ENCODE measurements at regions not wholly inside any gene's neighbourhood (a gene's known extent, or its start where the extent isn't known, plus 50 kb on each side); places are given as distances from the start of the nearest gene placed in this dataset.

- Histone ChIP-seq H2BK15ac (ENCODE audit: low read length) (no peak overlapping the region), H3K9ac (replicated peaks in 1 of 4; ENCODE audit: extremely low read depth in 1 of 4, low read depth in 3 of 4, low read length in 3 of 4) (no peak overlapping the region), H4K8ac (ENCODE audit: extremely low read depth, insufficient read depth, low read length) (no peak overlapping the region), H3K27ac (ENCODE audit: low read depth, low read length) (no peak overlapping the region), H3K4me2 (ENCODE audit: insufficient read depth in 1 of 2, low read depth in 2 of 2, low read length in 2 of 2) (no peak overlapping the region), H2BK20ac (ENCODE audit: low read length) (no peak overlapping the region), H3K4me3 (ENCODE audit: extremely low read depth in 1 of 4, insufficient read depth in 2 of 4, low read depth in 3 of 4, low read length in 4 of 4) (no peak overlapping the region), H3K14ac (ENCODE audit: insufficient read length) (no peak overlapping the region), H3K27me3 (replicated peaks in 1 of 4; ENCODE audit: control insufficient read depth in 3 of 4, extremely low read depth in 1 of 4, insufficient read depth in 3 of 4, low read length in 3 of 4) (no peaks in the 10 kb centered on the region), H3K18ac (ENCODE audit: extremely low read depth, low read length) (no peak overlapping the region), H3K23ac (ENCODE audit: insufficient read length) (no peak overlapping the region), H3K36me3 (ENCODE audit: control insufficient read depth in 2 of 4, insufficient read depth in 4 of 4, low read length in 3 of 4) (no peaks in the 10 kb centered on the region), H3K79me2 (ENCODE audit: control insufficient read depth in 1 of 2, insufficient read depth in 2 of 2, low read length in 2 of 2) (no peaks in the 10 kb centered on the region), H3K23me2 (ENCODE audit: low read depth, low read length) (no peaks in the 10 kb centered on the region), H3K56ac (replicated peaks; ENCODE audit: insufficient read length, low read depth, low read length) (no peak overlapping the region), H4K91ac (replicated peaks; ENCODE audit: insufficient read length, low read length) (no peak overlapping the region), H2BK5ac (ENCODE audit: low read depth, low read length) (no peak overlapping the region), H3K9me3 (ENCODE audit: insufficient read depth in 2 of 2, low read depth in 1 of 2, low read length in 1 of 2) (no peaks in the 10 kb centered on the region), H3K4ac (replicated peaks; ENCODE audit: insufficient read length, low read depth, low read length) (no peak overlapping the region), H3K4me1 (replicated peaks in 1 of 4; ENCODE audit: control insufficient read depth in 3 of 4, insufficient read depth in 4 of 4, low read length in 3 of 4) (no peaks in the 10 kb centered on the region), H4K20me1 (replicated peaks in 1 of 2; ENCODE audit: control insufficient read depth in 1 of 2, insufficient read depth in 2 of 2, low read length in 2 of 2) (no peaks in the 10 kb centered on the region), H2AFZ (ENCODE audit: low read length) (no peak overlapping the region), H2AK5ac (ENCODE audit: low read depth, low read length) (no peak overlapping the region), H3K79me1 (ENCODE audit: low read depth, low read length) (no peaks in the 10 kb centered on the region), H2BK120ac (replicated peaks; ENCODE audit: low read depth, low read length) (no peak overlapping the region), H4K5ac (ENCODE audit: insufficient read length, low read depth, low read length) (no peak overlapping the region), H2BK12ac (ENCODE audit: low read depth, low read length) (no peak overlapping the region)
- ChIA-PET POLR2A (ENCODE audit: partially characterized antibody) (no interaction called here), CTCF (ENCODE audit: partially characterized antibody) (no interaction called here)
- FAIRE-seq = no peak
- TF ChIP-seq GABPA (IDR thresholded peaks at IDR 0.05; ENCODE audit: borderline replicate concordance, insufficient read depth, low read length) = no peak
- no peak for TF ChIP-seq KDM1A (IDR thresholded peaks at IDR 0.05; ENCODE audit: borderline replicate concordance, low read length)
- DNase-seq (ENCODE audit: low read depth in 1 of 2, low spot score in 2 of 2) = no peak
These were observed 263.2 kb upstream of the EDNRA start for GRCh38 chr4:147217655-147218054.
